Kidney epithelial cell (primary cell): ENCODE measurements at regions not wholly inside any gene's neighbourhood (a gene's known extent, or its start where the extent isn't known, plus 50 kb on each side); places are given as distances from the start of the nearest gene placed in this dataset.

Experiments
- DNase-seq: peaks from one replicate; pipeline ENCODE4 v3.0.0-alpha.2; 2010; ENCODE audit warnings: low read depth
- H3K27me3 ChIP-seq: 2 replicates; pipeline ENCODE4 v1.6.0; 2011; ENCODE audit warnings: low read length; ENCODE audit not compliant: control insufficient read depth, insufficient read depth
- H3K36me3 ChIP-seq: 2 replicates; pipeline ENCODE4 v1.5.1; 2011; ENCODE audit warnings: low read length; ENCODE audit not compliant: control insufficient read depth, insufficient read depth
- H3K4me3 ChIP-seq: 2 replicates; pipeline ENCODE4 v1.5.1; 2011; ENCODE audit warnings: low read depth, mild to moderate bottlenecking, control low read depth, low read length
- TF ChIP-seq, protein P1 (sequence below): IDR thresholded peaks from 2 replicates; pipeline ENCODE4 v1.5.1; 2011; ENCODE audit warnings: mild to moderate bottlenecking, moderate library complexity, low read length, control low read depth, inconsistent platforms; ENCODE audit not compliant: insufficient read depth, poor library complexity, severe bottlenecking

DNA sequence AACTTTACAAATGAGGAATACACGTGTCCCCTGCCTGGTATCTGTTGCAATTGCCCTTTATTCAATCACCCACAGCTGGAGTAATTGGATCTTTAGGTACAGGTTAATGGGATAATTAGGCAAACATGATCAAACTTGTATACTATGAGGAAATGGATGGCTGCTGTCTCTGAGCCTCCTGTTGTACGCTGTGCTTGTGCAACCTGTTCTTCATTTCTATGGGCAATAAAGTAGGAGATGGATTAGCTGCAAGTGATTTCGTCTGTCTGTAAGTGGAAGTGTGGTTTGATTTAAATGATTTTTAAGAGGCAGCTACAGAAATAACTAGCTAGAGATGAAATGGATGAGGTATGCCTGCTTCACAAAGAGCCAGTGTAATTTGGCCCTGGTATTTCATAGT, 474.1 kb downstream of the RNF144B start:
- no peaks in the 10 kb centered on the region for H3K27me3 ChIP-seq
- no peaks in the 10 kb centered on the region for H3K36me3 ChIP-seq
- no peak for DNase-seq
- H3K4me3 ChIP-seq: no peak overlapping the region
- TF ChIP-seq, protein P1, sequence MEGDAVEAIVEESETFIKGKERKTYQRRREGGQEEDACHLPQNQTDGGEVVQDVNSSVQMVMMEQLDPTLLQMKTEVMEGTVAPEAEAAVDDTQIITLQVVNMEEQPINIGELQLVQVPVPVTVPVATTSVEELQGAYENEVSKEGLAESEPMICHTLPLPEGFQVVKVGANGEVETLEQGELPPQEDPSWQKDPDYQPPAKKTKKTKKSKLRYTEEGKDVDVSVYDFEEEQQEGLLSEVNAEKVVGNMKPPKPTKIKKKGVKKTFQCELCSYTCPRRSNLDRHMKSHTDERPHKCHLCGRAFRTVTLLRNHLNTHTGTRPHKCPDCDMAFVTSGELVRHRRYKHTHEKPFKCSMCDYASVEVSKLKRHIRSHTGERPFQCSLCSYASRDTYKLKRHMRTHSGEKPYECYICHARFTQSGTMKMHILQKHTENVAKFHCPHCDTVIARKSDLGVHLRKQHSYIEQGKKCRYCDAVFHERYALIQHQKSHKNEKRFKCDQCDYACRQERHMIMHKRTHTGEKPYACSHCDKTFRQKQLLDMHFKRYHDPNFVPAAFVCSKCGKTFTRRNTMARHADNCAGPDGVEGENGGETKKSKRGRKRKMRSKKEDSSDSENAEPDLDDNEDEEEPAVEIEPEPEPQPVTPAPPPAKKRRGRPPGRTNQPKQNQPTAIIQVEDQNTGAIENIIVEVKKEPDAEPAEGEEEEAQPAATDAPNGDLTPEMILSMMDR: no peak

- Histone ChIP-seq H3K36me3 (no peaks in the 10 kb centered on the region), H3K4me3 (no peak overlapping the region), H3K27me3 (no peaks in the 10 kb centered on the region)
- TF ChIP-seq, protein P1: no peak
- no peak for DNase-seq
Measured at GRCh38 chr6:18883268-18883667, 496.1 kb downstream of the RNF144B start.

GRCh38 chr6:18883851-18884250, 496.7 kb downstream of the RNF144B start:
- TF ChIP-seq, protein P1: no peak
- Histone ChIP-seq H3K36me3 (no peaks in the 10 kb centered on the region), H3K27me3 (no peaks in the 10 kb centered on the region), H3K4me3 (no peak overlapping the region)
- no peak for DNase-seq

DNA sequence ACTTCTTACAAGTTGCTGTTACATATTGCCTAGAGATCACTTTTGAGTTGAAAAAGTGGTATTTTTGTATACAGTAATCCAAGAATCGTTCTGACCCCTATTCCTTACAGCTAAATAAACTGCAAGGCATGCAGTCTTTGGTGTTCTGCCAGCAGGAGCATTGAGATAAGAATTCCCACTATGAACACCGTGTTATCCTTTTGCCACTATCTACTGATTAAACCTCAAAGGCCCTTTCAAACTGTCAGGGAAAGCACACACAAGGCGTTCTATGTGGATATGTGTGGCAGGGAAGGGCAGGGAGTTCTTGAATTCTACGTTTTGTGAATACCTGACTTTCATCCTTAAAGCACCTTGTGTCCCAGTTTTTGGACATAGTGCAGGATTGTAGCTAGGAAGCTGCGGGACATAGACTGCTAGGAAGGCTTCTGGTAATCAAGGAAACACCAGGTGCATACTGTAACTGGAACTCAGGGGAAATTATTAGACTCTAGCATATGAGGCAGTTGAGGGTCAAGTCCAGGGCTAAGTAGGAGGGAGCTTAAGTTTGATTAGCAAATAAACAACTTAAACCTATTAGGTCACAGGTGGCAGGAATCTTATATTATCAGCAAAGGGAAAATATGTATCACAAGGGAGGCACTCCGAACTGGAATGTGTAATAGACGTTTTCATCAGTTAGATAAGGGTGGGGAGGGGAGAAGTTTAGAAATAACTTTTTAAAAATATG, 506.6 kb downstream of the RNF144B start:
- DNase-seq: no peak
- no peaks in the 10 kb centered on the region for H3K27me3 ChIP-seq
- no peaks in the 10 kb centered on the region for H3K36me3 ChIP-seq
- H3K4me3 ChIP-seq: no peak overlapping the region
- TF ChIP-seq, protein P1: no peak

- no peak overlapping the region for H3K4me3 ChIP-seq
- TF ChIP-seq, protein P1: no peak
- no peak for DNase-seq
- no peaks in the 10 kb centered on the region for H3K36me3 ChIP-seq
- H3K27me3 ChIP-seq: no peaks in the 10 kb centered on the region
Measured at GRCh38 chr6:18897350-18897749, 510.2 kb downstream of the RNF144B start.

DNA sequence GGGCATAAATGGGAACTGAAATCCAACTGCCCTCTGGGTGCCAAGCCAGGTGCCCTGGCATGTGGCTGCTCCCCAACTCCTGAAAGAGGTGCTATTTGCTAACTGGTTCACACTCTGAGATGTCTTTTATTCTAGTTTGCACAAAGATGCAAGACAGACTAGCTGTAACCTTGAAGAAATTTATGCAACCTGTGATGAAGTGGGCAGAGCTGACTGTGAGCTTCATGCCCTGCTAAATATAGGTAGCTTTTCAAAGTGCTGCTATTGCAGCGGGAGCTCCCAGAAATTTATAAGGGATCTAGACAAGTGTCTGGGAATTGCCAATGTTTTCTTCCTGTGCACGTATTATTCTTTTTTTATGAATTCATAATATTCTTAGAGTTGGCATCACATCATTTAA, 517.5 kb downstream of the RNF144B start:
- H3K27me3 ChIP-seq: no peaks in the 10 kb centered on the region
- no peak overlapping the region for H3K4me3 ChIP-seq
- TF ChIP-seq, protein P1: no peak
- H3K36me3 ChIP-seq: no peaks in the 10 kb centered on the region
- no peak for DNase-seq
